ENCODE measurements at regions not wholly inside any gene's neighbourhood (a gene's known extent, or its start where the extent isn't known, plus 50 kb on each side); places are given as distances from the start of the nearest gene placed in this dataset.

DNA sequence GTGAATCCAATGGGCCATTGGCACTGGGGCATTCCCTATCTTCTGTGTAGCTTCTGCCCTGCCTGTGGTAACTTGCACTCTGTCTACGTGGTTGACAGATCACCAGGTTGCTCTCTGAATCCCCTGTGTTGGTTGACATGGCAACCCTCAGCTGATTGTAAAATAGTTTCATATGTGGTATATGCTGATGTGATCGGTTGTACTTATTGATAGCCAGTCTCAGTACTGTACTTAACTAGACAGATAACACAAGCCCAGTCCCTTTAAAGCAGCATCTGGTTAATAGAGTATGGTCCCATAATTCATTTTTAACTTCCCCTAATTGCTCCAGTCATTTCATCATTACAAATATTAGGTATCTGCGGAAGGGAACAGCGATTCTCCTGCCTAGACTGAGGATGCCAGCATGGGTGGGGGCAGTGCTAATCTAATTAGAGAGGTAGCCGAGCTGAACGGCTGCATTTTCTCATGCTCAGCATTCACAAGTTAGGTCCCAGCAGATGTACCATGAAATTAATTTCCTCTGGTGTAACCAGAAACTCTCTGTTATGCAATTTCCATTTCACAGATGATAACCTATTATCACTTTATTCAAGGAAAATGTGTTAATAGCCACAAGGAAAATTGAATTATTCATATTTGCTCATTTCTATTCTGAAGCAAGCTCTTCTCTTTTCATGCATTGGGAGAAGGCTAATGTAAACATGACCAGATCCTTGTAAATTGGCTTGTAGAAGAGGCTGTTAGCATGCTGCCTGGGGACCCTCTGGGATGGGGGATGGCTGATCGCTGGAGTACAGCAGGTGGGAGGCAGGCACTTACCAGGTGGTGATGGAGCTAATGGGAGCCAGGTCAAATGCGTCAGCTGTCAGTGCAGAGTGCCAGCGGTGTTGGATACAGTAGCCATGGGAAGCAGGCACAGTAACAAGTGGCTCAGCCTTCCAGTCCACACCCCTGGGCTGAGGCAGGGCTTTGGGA lies 608.3 kb downstream of the GALR1 start:
- no peak for DNase-seq (ENCODE audit: low spot score)

DNA sequence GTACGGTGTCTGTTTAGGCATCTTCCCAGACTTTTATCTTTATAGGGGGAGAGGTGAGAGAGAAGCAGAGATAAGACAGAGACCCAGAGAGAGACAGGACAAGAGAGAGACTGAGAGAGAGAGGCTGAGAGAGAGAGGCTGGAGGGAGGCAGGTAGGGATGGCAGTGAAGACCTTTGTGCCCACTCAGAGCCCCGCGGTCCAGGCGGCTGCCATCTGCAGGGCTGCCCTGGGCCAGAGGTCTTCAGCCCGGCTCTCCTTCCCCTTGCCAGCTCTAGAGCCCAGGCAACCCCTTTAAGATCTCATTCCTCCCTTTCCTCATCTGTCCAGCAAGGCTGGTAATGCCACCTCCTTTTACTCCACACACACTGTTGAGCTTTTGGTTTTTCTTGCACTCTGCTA lies 610.0 kb downstream of the GALR1 start:
- DNase-seq (ENCODE audit: low spot score), result no peak

DNA sequence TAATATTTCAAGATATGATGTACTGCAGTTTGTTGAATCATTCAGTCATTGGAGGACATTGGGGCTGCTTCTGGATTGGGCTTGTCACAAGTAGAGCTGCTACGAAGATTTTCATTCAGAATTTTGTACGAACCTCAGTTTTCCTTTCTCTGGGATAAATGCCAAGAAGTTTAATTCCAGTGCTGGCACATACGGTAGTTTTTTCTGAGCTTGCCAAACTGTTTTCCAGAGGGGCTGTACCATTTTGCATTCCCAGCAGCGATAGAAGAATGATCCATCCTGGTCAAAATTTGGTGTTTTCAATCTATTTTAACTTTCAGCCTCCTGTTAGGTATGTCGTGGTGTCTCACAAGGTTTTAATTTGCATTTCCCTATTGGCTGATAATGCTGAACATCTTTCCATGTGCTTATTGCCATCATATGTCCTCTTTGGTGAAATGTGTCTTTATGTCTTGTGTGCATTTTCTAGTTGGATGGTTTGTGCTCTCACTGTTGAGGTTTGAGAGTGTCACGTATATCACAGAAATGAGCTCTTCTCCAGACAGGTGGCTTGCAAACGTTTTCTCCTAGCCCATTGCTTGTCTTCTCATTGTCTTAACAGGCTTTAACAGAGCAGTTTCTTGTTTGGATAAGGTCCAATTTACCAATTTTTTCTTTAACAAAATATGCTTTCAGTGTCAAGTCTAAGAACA lies 612.6 kb downstream of the GALR1 start:
- DNase-seq (ENCODE audit: low spot score), result no peak

DNA sequence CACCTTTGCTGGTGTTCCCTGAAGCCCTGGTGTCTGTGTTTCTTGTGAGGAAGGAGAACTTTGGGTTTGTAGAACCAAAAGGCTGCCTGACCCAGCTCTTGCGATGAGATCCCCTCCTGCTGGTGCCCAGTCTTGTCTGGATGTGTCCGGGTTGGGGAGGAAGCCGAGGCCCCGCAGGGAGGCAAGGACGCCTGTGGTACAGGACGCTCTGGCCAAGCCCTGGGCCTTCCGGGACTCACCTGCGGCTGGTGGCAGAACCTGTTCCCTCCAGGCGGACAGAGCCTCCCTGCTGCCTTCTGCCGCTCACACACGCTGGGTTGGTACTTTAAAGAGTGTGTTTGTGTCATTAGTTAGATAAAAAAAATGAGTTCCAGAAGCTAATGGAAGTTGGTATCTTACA lies 616.2 kb downstream of the GALR1 start:
- DNase-seq (ENCODE audit: low spot score), result no peak

DNA sequence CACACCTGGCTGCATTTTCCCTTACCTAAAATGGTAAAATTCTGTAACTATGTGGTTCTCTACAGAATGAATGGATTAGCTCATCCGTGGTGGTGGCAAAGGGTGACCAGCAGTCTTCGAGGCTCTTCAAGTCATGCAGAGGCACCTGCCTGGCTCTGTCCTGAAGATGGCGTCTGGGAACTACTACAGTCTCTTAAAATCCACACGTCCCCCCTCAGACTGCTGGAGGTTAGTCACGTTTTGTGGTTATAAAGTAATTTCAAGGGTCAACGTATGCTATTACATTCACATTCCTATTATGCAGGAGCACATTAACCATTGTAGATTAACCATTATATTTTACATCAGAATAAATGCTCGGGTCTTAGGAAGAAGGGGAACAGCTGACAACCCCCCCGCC lies 616.7 kb downstream of the GALR1 start:
- no peak for DNase-seq (ENCODE audit: low spot score)

DNA sequence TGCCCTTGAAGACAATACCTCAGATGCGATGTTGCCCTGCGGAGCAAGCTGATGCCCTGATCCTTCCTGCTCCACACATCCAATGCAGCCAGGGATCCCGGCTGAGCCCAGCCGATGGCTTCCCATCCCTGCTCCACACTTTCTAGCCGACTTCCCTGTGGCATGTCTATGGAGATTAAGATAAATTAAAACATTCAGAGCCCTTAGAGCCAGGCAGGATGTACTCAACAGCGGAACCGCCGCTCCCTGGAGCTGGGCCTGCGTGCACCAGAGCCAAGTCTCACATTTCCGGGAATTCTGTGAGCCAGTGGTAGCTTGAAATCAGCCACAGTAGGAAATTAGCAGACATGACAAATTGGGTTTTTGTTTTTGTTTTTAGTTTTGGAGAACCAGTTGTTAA lies 620.6 kb downstream of the GALR1 start:
- no peak for DNase-seq (ENCODE audit: low spot score)

DNA sequence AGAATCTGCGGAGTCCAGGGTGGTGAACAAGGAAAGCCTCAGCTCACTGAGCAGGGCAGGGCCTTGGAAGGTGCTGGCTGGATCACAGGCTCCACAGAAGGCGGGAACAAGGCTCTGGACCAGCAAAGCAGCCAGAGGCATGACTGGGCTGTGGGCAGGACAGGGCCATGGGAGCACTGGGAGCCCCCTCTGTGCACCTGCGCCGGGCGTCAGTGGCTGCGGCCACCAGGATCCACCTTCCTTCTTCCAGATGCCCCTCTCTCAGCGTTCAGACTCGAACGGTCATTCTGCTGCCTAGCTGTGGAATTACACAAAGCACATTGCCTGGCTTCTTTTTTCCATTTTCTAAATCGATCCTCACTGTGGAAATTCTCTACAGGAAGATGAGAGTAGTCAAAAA lies 621.2 kb downstream of the GALR1 start:
- DNase-seq (ENCODE audit: low spot score), result no peak

DNA sequence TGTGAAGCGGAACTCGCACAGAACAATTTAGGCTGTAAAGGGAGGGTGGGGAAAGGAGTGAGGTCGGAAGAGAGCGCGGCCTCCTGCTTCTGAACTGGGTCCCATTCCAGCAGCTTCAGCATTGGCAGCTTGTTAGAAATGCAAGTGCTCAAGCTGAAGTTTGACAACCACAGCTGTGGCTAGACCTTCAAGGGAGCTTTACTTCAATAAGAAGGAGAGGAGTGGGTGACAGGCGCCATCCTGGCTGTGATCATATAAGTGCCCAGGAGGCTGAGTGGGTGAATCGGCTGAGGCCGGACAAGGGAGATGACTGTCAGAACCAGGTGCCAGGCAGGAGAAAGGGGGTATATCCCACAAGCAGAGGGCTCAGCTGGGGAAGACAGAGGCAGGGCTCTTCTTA lies 622.5 kb downstream of the GALR1 start:
- DNase-seq (ENCODE audit: low spot score), result no peak

DNA sequence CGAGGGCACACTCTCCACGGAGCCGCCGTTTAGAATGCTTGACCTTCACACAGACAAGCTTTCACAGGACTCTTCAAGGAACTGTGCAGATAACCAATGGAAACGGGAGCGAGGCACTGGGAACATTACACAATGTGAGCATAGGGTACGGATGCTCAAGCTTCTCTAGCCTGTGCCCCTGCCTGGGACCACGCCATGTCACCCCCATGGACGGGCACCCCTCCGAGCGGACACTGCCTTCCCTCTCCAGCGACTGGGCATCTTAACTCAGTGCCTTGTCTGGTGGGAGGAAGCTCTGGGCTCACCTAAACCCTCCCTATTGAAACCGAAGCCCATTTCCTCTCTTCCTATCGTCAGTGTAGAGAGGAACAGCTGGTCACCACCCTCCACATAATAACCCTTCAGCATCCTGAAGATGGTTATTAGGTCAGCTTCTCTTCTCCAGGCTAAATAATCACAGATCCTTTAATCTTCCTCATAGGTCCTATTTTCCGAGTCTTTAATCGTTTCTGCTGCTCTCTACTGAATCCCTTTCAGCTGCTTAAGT lies 626.7 kb downstream of the GALR1 start:
- DNase-seq (ENCODE audit: low spot score), result no peak

DNA sequence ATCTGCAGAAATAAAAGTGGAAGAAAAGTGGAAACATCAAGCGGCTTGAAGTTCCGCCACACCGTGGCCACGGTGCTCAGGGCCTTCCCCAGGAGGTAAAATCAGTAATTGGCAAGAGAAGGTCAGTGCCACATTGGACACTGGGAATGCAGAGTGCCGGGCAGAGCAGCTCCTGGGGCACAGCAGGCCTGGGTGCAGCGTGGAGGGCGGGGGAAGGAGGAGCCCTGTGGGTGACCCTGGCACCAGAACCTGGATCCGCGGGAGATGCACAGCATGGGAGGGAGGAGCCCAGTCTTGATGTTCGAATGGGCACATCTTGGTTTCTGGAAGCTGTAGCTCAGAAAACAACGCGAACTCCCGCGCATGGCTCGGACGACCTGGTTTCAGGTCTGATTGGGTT lies 630.2 kb downstream of the GALR1 start:
- no peak for DNase-seq (ENCODE audit: low spot score)

DNA sequence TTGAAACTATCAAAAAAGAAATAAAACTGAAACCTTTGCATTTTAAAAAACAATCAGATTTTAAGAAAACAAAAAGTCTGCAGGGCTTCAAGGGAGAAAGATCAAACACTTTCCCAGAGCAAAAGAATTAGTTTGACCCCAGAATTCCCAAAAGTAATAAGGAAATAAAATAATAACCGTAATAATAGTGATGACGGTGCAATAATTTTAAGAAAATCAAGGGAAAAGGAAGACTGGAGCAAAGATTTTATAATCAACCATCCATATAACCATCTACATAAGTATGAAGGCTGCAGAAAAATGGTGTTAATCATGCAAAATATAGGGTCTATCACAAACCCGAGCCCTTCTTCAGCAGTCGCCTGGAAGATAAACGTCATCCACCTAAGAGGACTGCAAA lies 634.8 kb downstream of the GALR1 start:
- DNase-seq (ENCODE audit: low spot score), result no peak

DNA sequence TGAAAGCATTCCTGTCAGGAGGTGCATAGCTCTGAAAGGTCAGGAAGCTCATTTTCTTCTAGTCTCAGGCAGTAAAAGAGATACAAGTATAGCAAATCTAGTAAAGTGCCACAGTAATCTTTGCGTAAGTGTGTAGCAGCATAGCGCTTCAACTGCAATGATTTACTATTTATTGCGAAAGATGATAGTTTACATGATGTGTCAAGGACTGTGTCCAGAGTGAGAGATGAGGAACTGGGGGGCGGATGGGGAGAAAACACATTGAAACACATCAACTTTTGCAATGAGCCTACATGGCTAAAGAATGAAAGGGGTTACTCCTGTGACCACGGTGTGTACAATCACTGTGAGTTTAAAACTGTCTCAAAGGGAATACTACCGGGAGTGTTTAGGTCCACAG lies 644.4 kb downstream of the GALR1 start:
- DNase-seq (ENCODE audit: low spot score), result no peak

DNA sequence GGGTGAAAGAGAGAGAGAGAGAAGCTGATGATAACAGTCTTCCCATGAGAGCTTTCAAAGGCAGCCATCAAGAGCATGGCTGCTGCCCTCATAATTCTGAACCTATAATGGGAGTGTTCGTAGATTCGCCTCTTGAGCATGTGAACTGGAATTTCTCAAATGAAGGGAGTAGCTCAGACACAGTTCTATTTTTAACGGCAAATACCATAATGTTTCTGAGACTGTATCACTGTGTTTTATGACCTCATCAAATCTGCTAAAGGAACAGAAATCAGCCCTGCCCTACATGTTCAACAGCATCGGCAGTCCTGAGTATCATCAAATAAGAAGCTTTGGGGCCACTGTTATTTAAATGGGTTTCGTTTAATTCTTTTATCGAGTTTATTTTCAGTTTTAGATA lies 645.6 kb downstream of the GALR1 start:
- DNase-seq (ENCODE audit: low spot score), result no peak

DNA sequence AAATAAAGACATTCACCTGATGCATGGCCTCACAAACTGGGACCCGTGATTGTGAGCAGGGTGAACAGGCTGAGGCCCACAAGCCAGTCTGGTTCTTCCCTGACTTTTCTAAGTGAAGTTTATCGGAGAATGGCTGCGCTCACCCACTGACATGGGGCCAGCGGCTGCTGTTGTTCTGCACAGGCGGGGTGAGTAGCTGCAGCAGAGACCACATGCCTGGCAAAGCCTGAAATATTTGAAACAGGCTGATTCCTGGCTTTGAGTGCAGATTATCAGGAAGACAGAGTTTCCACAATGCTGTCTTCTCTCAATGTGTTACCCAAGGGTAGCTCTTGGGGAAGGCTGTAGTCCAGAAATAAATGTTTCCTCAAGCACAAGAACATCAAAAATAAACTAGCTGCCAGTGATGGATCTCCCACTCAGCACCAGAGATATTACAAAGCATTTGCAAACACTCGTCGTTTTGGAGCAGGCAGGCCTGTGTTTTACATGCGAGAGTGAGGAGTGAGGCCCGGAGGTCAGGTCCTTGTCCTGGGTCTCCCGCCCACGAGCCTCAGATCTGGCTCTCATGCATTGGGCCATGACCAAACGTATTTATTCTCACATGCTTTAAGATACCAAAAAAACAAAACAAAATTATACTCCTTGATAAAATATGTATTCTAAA lies 647.1 kb downstream of the GALR1 start:
- DNase-seq (ENCODE audit: low spot score), result no peak

DNA sequence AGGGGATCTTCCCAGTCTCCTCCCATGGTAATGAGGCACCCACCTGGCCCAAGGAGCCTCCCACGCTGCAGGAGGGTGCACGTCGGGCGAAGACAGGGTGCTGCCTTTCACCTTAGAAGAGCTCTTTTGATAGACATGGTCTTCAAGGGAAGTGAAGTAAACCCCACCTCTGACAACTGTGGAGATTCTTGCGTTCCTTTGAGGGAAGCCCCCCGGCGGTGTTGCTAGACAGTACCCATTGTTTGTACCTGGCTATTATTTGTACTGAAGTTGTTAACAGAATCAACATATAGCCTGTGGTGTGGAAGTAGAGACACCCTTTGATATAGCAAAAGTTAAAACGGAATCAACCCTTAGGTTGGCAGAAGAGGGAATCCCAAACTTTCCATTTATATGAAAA lies 648.0 kb downstream of the GALR1 start:
- no peak for DNase-seq (ENCODE audit: low spot score)

DNA sequence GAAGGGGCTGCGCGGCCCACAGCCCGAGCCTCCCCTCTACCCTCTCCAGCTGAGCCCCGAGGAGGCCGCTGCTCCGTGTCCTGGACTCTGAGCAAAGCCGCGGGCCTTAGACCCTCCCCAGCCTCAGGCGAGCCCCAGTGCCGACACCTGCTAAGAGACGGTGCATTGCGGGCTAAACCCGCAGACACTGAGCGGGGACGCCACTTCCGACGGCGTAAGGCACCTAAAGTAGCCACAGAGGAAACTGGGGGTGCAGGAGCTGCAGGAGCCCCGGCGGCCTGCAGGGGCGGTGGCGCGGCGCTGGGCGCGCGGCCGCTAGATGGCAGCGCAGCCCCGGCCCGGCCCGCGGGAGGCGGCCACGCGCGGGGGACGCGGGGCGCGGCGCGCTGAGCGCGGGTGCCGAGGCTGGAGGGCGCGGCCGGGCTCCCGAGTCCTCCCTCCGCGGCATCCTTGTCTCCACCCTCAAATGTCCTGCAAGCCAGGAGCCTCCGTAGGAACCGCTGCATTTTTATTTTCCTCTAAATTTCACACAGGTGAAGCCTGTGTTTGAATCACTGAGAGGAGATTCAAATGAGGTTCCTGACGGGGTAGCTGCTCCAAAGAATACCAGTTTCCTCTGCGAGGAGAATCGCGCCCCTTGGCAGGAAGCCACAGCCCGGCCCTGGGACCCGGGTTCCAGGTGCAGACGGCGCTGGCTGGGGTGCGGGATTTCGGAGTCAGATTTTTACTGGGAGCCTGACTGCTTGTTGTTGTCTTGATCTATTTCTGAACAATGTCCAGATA lies 650.5 kb downstream of the GALR1 start:
- DNase-seq (ENCODE audit: low spot score), result peak; percentile 97

DNA sequence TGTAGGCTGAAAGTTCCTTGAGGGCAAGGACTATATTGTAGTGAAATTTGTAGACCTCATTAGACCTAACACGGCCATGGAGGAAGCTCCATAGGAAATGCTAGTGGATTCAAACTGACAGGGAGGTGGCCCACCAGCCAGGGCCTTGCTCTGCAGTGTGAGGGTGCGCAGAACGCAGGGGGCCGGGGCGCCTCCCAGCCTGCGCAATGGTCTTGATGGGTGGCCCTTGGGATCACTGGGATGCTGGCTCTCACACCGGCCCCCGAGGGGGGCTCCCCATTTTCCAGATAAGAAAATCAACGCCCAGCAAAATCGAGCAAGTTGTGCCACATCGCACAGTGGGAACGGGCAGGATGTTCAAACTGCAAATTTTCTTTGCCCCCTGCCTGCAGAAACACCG lies 655.4 kb downstream of the GALR1 start:
- DNase-seq (ENCODE audit: low spot score), result no peak

DNA sequence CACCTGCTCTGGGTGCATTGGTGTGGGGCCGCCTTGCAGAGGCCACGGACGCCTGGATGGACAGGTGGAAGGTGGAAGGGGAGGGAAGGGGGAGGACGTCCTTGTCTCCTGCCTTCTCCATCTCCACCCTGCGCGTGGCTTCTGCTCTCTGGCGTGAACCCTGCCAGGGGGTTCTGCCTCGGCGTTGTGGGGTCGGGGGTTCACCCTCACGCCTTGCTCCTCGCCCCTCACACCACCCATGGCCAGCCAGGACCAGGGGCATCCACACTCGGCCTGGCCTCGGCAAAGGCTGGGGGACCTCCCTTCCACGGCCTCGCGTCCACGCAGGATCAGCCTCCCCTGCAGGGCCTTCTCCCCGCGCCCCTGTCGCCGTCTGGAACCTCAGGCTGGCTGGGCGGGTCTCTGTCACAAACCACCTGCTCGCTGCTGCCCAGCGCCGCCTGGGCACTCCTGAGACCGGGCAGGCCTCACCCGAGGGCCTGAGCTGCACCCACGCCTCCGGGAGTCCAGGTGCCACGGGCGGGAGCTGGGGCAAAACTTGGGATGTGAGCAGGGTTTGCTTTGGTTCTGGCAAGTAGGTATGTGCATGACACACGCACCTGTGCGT lies 655.9 kb downstream of the GALR1 start:
- DNase-seq (ENCODE audit: low spot score), result no peak

DNA sequence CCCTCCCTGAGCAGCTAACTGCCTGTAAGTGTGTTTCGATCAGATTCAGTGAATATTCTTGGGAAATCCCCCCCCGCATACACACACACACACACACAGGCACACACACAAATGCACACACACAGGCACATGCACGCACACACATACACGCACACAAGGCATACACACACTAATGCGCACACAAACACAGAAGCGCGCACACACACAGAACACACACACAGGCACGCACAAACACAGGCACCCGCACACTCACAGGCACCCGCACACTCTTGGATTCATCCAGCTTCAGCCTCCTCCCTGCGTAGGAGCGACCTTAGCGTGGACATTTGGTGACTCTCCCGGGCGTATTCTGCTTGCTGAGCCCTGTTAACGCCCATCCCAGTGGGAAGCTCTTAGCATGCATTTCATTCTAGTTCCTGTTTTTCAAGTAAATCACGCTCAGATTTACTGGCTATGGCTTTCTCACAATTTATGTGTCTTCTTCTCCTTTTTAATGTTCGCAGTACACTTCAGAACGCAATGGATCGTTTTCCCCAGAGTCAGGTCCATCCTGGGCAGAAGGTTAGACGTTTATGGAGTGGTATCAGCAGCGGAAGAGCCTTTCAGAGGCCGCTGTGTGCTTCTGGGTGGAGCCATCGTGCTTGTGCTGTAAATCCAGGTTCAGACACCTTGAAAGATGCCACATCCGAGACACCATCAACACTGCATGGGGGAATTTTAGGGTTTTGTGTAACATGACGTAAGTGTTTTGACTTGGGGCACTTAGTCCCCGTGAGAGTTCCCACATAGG lies 656.6 kb downstream of the GALR1 start:
- DNase-seq (ENCODE audit: low spot score), result no peak

DNA sequence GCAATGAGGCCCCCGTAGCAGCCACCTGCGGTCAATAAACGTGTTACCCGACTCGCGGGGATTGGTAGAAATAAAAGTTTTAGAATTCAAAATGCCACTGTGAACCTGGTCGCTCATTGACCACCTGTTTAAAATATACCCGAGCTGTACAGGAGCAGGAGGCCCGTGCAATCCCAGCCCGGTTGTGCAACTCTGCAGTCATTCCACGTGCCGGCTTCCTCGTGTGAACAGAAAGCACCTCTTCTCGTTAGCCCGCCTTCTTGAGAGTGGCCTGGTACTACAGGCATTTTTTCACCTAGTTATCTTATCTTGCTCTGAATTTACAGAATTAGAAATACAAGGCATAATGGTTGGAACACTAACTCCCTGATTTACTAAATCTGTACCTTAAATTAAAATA lies 660.7 kb downstream of the GALR1 start:
- DNase-seq (ENCODE audit: low spot score), result no peak

Data from D341Med (cell line).